GM18511 (cell line): ENCODE measurements at regions not wholly inside any gene's neighbourhood (a gene's known extent, or its start where the extent isn't known, plus 50 kb on each side); places are given as distances from the start of the nearest gene placed in this dataset.

ENCODE experiments used
- ATAC-seq: cut with Tn5 transposase; IDR thresholded peaks from one replicate; pipeline ENCODE4 v1.9.1; 2021; ENCODE audit warnings: mild to moderate bottlenecking, moderate library complexity; ENCODE audit not compliant: unreplicated experiment

DNA sequence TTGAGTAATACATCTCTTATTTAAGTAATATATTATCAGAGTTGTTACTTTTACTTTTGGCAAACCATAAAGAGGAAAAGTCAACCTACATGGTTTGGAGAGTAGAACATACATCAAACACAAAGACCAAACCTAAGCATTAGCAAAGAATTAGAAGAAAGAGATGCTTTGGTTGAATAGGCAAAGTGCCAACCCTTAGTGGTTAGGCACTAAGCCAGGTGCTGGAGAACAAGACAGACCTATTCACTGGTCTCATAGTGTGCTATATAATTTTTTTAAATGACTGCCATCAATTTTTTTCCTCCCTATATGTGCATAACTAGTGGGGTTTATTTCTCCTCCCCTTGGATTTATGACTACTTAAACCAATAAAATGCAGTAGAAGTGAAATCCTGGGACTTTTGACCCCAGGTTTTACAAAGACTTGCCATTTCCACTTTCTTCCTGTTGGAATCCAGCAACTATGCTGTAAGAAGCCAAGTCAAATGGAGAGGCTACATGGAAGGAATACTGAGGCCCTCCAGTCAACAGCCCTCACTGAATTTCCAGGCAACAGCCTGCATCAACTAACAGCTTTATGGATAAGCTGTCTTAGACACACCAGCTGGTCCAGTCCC lies 69.8 kb upstream of the HAO2 start:
- peak; percentile 73 for ATAC-seq

DNA sequence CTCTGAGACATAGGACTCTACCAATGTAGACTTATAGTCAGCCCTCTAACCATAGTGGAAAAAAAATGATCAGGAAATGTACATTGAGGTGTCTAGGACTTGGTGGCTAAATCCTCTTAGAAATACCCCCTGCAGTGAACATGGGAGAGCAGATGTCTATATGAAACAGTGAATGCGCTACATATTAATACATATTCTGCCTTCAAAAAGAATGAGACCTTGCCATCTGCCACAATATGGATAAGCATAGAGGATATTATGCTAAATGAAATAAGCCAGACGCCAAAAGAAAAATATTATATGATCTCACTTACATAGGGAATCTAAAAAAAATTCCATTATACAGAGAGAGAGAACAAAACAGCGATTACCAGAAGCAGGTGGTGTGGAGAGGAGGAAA lies 66.6 kb upstream of the HAO2 start:
- ATAC-seq, result no peak

- no peak for ATAC-seq
These were observed 60.4 kb upstream of the HAO2 start for GRCh38 chr1:119308130-119308700.

- ATAC-seq, result no peak
These were observed 59.8 kb upstream of the HAO2 start for GRCh38 chr1:119308806-119309205.

GRCh38 chr1:119310301-119310700 lies 58.3 kb upstream of the HAO2 start:
- no peak for ATAC-seq

- ATAC-seq, result no peak
These were observed 56.1 kb upstream of the HAO2 start for GRCh38 chr1:119312500-119312899.

DNA sequence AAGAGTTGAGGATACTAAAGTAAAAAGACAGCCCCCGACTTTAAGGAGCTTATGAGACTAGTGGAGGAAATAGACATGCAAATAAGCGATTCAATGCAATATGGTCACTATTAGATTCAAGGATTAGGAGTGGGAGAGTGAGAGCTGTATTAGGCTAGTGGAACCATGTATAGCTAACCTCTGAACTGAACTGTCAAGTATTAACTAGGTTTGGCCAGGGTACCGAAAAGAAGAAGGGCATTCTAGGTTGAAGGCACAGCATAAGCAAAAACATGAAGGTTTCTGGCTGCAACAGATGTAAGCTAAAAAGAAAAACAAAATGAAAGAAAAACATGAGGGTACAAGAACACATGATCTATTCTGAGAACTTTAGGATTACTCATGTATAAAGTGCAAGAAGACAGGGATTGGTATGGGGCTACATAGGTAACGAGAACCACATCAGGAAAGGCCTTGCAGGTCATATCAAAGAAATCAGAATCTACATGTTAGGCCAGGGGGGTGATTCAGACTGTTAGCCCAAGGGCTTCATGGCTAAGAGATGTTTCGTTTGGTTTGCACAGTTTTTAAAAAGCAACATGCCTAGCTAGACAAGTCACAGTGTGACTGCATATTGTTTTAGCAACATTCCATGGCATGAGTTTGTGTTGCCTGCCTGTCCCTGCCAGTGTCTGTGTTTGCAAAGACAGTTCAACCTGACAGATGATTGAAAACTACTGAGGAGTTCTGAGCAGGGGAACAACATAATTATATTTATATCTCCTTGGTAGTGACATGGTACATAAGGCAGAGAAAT lies 54.4 kb upstream of the HAO2 start:
- no peak for ATAC-seq

DNA sequence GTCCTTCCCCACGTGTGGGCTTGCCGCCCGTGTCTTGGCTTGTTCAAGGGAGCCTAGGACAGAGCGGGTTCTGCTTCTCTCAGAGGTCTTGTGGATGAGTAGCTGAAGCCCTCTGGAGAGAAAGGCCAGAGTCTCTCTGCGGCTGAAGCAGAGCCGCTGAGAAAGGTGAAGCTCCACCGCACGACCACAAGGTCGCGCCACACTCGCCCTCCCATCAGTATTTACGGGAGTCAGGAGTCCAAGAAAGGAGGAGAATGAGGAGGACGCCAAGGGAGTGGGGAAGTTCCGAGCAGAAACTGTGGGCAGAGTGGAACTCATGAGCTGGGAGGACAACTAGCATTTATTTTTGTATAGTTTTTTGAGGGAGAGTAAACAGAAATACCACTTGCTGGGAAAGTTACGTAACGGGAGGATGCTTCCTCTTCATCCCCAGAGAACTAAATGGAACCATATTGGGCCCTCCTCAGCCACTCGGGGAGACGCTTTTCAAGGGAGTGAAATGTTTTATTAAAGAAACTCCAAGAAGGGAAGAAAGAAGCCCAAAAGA lies 51.6 kb upstream of the HAO2 start:
- no peak for ATAC-seq

DNA sequence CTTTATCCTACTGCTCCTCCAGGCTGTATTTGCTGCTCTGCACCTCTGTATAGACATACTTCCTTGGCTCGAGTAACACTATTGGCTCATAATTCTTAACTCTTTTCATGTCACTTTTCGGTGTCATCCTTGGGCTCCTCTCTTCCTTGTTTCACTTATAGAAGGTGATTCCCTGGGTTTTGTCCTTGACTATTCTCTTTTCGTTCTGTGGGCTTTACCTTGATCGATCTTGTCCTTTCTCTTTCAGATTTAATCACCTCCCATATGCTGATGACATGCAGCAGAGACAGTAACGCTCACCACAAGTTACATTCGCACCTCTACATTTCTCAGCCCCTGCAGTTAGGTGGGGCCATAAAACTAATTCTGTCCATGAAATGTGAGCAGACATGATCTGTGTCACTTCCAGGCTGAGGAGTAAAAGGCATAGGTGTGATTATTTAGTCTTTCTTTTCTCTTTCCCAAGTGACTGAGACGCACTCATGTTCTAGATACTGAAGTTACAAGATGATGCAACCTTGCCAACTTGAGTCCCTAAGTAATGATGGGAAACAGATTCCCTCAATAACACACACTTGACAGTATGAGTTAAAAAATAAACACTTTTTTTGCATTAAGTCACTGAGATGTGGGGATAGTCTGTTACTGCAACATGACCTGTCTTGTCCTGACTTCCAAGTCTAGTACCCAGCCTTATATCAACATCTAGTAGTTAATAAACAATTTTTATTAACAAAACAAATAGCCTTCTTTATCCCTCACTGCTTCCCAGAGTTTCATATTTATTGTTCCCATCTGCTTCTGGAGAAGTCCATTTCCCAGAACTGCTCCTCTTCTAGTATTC lies 49.9 kb upstream of the HAO2 start:
- ATAC-seq, result peak; percentile 87
